Upper lobe of right lung (tissue), 1 donor: ENCODE measurements at regions not wholly inside any gene's neighbourhood (a gene's known extent, or its start where the extent isn't known, plus 50 kb on each side); places are given as distances from the start of the nearest gene placed in this dataset.
"Not testable (repeated sequence)": the region's sequence is repeated elsewhere in the genome, so short reads cannot be mapped to it uniquely, and the experiment has no call there.

Source experiments
- ATAC-seq: fragments of 200-7000 bp; cut with Tn5 transposase; one replicate; pipeline ENCODE4 v1.9.1; 2020; ENCODE audit warnings: mild to moderate bottlenecking, moderate library complexity
- DNase-seq: peaks from one replicate; pipeline ENCODE4 v3.0.0-alpha.2; 2020
- H3K27ac ChIP-seq: fragments of 200-600 bp; one replicate; pipeline ENCODE4 v1.8.0; 2022
- H3K27me3 ChIP-seq: fragments of 200-600 bp; one replicate; pipeline ENCODE4 v1.8.0; 2022; ENCODE audit warnings: mild to moderate bottlenecking
- H3K36me3 ChIP-seq: fragments of 200-600 bp; one replicate; pipeline ENCODE4 v1.8.0; 2022
- H3K4me1 ChIP-seq: fragments of 200-600 bp; one replicate; pipeline ENCODE4 v1.8.0; 2022
- H3K4me3 ChIP-seq: fragments of 200-600 bp; one replicate; pipeline ENCODE4 v1.8.0; 2022; ENCODE audit warnings: mild to moderate bottlenecking
- H3K9me3 ChIP-seq: fragments of 200-600 bp; one replicate; pipeline ENCODE4 v1.8.0; 2022
- CTCF ChIP-seq: fragments of 200-600 bp; IDR thresholded peaks from one replicate; pipeline ENCODE4 v1.8.0; 2022; ENCODE audit warnings: antibody characterized with exemption
- intact Hi-C: fragments of 100-400 bp; cut with DNase I; formaldehyde crosslinking; loops from one replicate; pipeline ENCODE4 v1.11.0; 2022
- donor health status: DM: no; HTN: yes; CAD: no; lungs with severe emphysema.

- Histone ChIP-seq H3K4me1 (no peaks in the 10 kb centered on the region), H3K36me3 (no peaks in the 10 kb centered on the region), H3K27me3 (no peaks in the 10 kb centered on the region), H3K4me3 (no peak overlapping the region), H3K27ac (no peak overlapping the region), H3K9me3 (no peaks in the 10 kb centered on the region)
- intact Hi-C loops = no loop called here
- no peak for TF ChIP-seq CTCF
- ATAC-seq (no peak), DNase-seq (no peak)
These were observed 109.2 kb upstream of the FAT1 start for GRCh38 chr4:186832906-186833305.

DNA sequence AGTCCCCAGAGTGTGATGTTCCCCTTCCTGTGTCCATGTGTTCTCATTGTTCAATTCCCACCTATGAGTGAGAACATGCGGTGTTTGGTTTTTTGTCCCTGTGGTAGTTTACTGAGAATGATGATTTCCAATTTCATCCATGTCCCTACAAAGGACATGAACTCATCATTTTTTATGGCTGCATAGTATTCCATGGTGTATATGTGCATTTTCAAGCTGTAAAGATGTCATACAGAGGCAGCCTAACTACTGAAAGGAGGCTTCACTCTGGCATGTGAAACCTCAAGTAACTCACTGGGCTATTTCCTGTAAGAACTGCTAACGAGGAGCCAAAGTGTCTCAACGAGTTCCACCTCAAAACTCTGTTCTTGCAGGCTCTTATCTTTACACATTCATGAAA is 113.8 kb upstream of the FAT1 start:
- H3K4me1 ChIP-seq, H3K9me3 ChIP-seq, H3K27ac ChIP-seq, H3K4me3 ChIP-seq, intact Hi-C loops, ATAC-seq, H3K27me3 ChIP-seq, H3K36me3 ChIP-seq, DNase-seq: not testable (repeated sequence)

GRCh38 chr4:186838295-186838694 is 114.6 kb upstream of the FAT1 start:
- no peak for ATAC-seq
- no peak for TF ChIP-seq CTCF
- Histone ChIP-seq H3K27me3 (no peaks in the 10 kb centered on the region), H3K9me3 (no peaks in the 10 kb centered on the region), H3K4me3 (no peak overlapping the region), H3K4me1 (no peaks in the 10 kb centered on the region), H3K27ac (no peak overlapping the region), H3K36me3 (no peaks in the 10 kb centered on the region)
- intact Hi-C loops = no loop called here
- no peak for DNase-seq

DNA sequence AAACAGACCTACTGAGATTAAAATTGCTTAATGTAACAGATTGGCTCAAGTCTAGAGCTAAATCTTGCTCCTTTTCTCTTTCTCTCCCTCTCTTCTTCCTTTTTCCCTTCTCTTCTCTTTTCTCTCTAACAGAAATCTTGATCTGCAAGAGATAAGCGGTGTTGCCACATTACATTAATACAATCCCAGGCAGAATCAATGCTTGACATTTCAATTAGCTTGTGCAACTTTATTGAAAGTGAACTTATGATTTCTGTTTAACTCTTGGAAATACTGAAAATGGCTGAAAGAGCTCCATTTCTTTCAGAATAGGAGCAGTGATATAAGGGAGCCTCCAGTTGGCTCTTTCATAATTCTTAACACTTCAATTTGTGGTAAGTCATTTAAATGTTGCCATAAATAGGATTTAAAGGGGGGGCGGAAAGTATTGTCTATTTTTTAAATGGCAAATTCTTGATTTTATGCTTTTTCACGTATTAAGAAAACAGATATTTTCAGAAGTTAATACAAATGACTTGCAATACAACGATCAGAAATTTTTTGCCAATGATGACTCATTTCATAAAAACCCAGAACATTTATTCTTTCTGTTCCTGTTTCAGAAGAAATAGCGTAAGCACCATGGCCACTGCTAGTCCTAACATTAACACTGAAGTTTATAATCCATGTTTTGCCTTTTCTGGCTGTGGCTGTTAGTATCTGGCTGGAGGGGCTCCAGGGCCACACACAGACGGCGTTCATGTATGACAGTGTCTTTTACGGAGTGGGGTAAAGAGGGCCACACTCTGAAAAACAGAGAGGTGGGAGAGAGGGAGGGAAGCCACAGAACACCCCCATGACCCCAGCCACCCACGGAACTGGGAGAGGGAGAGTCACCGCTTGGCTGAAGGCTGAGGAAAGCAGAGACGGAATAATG is 115.7 kb upstream of the FAT1 start:
- no peak for DNase-seq
- peak overlapping the region; percentile 73 for H3K27ac ChIP-seq
- no peak for TF ChIP-seq CTCF

GRCh38 chr4:186840222-186840701 is 116.6 kb upstream of the FAT1 start:
- intact Hi-C loops = no loop called here
- no peaks in the 10 kb centered on the region for H3K36me3 ChIP-seq
- ATAC-seq (peak; percentile 59), DNase-seq (no peak)
- no peak for TF ChIP-seq CTCF
- no peaks in the 10 kb centered on the region for H3K4me1 ChIP-seq
- H3K27me3 ChIP-seq = no peaks in the 10 kb centered on the region
- peak overlapping the region; percentile 21 for H3K4me3 ChIP-seq
- no peaks in the 10 kb centered on the region for H3K9me3 ChIP-seq
- peak overlapping the region; percentile 73 for H3K27ac ChIP-seq

More for the DNA sequence above, 115.7 kb upstream of the FAT1 start:
- no peaks in the 10 kb centered on the region for H3K4me1 ChIP-seq
- no peaks in the 10 kb centered on the region for H3K36me3 ChIP-seq
- H3K27me3 ChIP-seq = no peaks in the 10 kb centered on the region
- H3K9me3 ChIP-seq = no peaks in the 10 kb centered on the region
- intact Hi-C loops = no loop called here
- peak overlapping the region; percentile 21 for H3K4me3 ChIP-seq
- peak; percentile 14 for ATAC-seq

DNA sequence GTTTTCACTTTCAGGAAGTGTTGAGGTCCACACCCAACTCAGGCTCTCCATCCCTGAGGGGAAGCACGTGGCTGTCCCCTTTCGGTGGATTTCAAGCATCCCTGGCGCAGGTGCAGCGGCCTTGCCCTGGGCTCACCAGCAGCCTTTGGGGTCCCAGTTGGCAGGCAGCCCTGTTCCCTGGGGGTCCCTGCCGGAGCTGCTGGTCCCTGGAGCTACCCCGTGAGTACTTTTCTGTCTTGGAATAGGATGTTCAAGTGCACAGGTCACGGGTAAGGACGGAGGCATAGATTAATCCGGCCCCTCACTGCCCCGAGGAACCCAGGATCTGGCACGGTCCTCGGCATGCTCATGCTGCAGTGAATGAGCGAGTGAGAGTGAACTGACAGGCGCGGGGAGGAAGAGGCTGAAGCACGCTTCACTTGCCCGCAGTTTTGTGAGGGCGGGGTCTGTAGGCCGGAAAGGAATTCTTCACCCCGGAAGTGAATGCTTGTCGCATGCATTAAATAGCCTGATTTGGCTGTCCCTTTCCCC is 117.2 kb upstream of the FAT1 start:
- Histone ChIP-seq H3K9me3 (no peaks in the 10 kb centered on the region), H3K27me3 (no peaks in the 10 kb centered on the region), H3K4me3 (peak overlapping the region; percentile 23), H3K36me3 (no peaks in the 10 kb centered on the region), H3K4me1 (no peaks in the 10 kb centered on the region), H3K27ac (peak overlapping the region; percentile 30)
- intact Hi-C loops = no loop called here
- no peak for ATAC-seq
- no peak for DNase-seq
- TF ChIP-seq CTCF = no peak
